NCI-H460 (cell line): ENCODE measurements at regions not wholly inside any gene's neighbourhood (a gene's known extent, or its start where the extent isn't known, plus 50 kb on each side); places are given as distances from the start of the nearest gene placed in this dataset.
A peak's percentile ranks its signal among the peaks of the same experiment; 100 is the strongest.

Experiments
- DNase-seq: peaks from one replicate; pipeline ENCODE4 v3.0.0-alpha.2; 2016; ENCODE audit warnings: low read depth; ENCODE audit errors: extremely low read depth

GRCh38 chr12:46438719-46439319 lies 66.2 kb upstream of the SLC38A2 start:
- DNase-seq, result no peak

GRCh38 chr12:46438256-46438655 lies 65.7 kb upstream of the SLC38A2 start:
- no peak for DNase-seq

- no peak for DNase-seq
These were observed 64.9 kb upstream of the SLC38A2 start for GRCh38 chr12:46437469-46437868.

GRCh38 chr12:46436747-46437146 lies 64.2 kb upstream of the SLC38A2 start:
- no peak for DNase-seq

- no peak for DNase-seq
These were observed 63.1 kb upstream of the SLC38A2 start for GRCh38 chr12:46435625-46436024.

GRCh38 chr12:46435029-46435428 lies 62.5 kb upstream of the SLC38A2 start:
- DNase-seq, result no peak

GRCh38 chr12:46433829-46434228 lies 61.3 kb upstream of the SLC38A2 start:
- DNase-seq, result no peak

- peak; percentile 55 for DNase-seq
These were observed 59.8 kb upstream of the SLC38A2 start for GRCh38 chr12:46432325-46432724.

GRCh38 chr12:46430340-46430948 lies 57.9 kb upstream of the SLC38A2 start:
- DNase-seq, result peak; percentile 92
